Prostate gland (tissue), 2 donors: ENCODE measurements at regions not wholly inside any gene's neighbourhood (a gene's known extent, or its start where the extent isn't known, plus 50 kb on each side); places are given as distances from the start of the nearest gene placed in this dataset.

Experiments used
- CTCF ChIP-seq, 4 experiments: fragments of 200-600 bp in 2 of 4; fragments of 450-650 bp in 2 of 4; sonication (generic) in 2 of 4; IDR thresholded peaks; 1 replicate in 3 of 4; 2 replicates in 1 of 4; pipeline ENCODE4 v1.5.1; 2016 to 2019; ENCODE audit warnings: antibody characterized with exemption in 4 of 4, mild to moderate bottlenecking in 2 of 4, moderate library complexity in 2 of 4
- POLR2A ChIP-seq: fragments of 450-650 bp; IDR thresholded peaks from one replicate; pipeline ENCODE4 v1.6.1; 2016; ENCODE audit warnings: antibody characterized with exemption, mild to moderate bottlenecking
- POLR2AphosphoS5 ChIP-seq: sonication (generic); formaldehyde crosslinking; IDR thresholded peaks from one replicate; pipeline ENCODE4 v1.6.1; 2017; ENCODE audit warnings: antibody characterized with exemption

- TF ChIP-seq CTCF (IDR thresholded peaks at IDR 0.05) (no peak), POLR2A (no peak), POLR2AphosphoS5 (no peak)
Observed at GRCh38 chr2:80938463-80938862, 633.9 kb upstream of the LRRTM1 start.
